LNCaP clone FGC (cell line): ENCODE measurements at regions not wholly inside any gene's neighbourhood (a gene's known extent, or its start where the extent isn't known, plus 50 kb on each side); places are given as distances from the start of the nearest gene placed in this dataset.

ENCODE experiments used
- DNase-seq: peaks from one replicate; pipeline ENCODE4 v3.0.0-alpha.2; 2011; ENCODE audit warnings: low read depth
- H3K4me3 ChIP-seq: 2 replicates; pipeline ENCODE4 v1.5.1; 2011; ENCODE audit warnings: mild to moderate bottlenecking, low read depth, low read length, control low read depth
- TF ChIP-seq, protein P1 (sequence below): IDR thresholded peaks from 2 replicates; pipeline ENCODE4 v1.5.1; 2012; ENCODE audit warnings: mild to moderate bottlenecking; ENCODE audit not compliant: control insufficient read depth, insufficient read depth; ENCODE audit errors: extremely low read depth

DNA sequence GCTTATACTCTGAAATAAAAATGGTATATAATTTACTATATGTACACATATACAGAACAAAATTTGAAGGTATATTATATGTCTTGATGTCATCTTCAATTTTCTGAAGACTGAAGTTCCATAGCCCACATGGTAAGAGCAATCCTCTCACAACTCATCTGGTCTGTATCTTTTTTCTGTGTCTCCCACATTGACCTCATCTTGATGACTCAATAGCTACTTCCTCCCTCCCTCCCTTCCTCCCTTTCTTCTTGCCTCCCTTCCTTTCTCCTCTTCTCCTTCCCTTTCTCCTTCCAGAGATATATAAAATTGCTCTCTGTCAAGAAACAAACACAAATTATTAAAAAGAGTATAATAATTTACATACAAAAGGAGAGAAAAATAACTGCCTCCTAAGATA, 268.5 kb downstream of the SQOR start:
- no peak for DNase-seq
- TF ChIP-seq, protein P1, sequence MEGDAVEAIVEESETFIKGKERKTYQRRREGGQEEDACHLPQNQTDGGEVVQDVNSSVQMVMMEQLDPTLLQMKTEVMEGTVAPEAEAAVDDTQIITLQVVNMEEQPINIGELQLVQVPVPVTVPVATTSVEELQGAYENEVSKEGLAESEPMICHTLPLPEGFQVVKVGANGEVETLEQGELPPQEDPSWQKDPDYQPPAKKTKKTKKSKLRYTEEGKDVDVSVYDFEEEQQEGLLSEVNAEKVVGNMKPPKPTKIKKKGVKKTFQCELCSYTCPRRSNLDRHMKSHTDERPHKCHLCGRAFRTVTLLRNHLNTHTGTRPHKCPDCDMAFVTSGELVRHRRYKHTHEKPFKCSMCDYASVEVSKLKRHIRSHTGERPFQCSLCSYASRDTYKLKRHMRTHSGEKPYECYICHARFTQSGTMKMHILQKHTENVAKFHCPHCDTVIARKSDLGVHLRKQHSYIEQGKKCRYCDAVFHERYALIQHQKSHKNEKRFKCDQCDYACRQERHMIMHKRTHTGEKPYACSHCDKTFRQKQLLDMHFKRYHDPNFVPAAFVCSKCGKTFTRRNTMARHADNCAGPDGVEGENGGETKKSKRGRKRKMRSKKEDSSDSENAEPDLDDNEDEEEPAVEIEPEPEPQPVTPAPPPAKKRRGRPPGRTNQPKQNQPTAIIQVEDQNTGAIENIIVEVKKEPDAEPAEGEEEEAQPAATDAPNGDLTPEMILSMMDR: no peak
- H3K4me3 ChIP-seq: no peak overlapping the region

DNA sequence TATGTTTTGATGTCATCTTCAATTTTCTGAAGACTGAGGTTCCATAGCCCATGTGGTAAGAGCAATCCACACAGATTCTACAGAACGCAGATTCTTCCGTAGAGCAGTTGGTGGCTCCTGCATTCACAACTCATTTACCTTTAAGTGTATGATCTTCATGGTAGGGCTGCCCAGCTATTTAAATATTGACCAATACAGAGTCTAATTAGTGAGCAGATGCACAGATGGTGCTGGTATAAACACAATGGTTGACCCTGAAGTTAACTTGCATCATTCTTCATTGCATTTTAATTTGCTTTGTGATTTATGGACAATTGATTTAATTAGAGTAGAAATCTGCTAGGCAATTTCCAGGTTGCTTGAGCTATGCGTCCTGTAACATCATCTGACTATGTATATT, 269.2 kb downstream of the SQOR start:
- H3K4me3 ChIP-seq: no peak overlapping the region
- TF ChIP-seq, protein P1: no peak
- DNase-seq: no peak

DNA sequence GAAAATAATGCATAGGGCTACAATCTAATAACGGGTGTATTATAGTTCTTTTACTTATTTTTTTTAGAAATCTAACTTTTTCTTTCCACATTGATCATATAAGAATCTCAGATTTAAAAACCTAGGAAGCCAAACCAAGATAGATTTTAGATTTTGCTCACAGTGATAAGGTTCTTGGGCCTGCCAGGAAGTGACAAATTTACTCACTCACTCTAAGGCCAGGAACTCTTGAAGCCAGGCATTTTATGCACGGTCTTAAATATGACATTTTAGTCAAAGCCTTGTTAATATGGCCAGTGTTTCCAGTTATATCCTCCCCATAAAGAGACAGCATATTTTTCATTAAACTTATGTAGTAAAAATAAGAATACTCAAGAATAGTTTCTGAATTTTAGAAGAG, 271.4 kb downstream of the SQOR start:
- H3K4me3 ChIP-seq: no peak overlapping the region
- TF ChIP-seq, protein P1: no peak
- DNase-seq: no peak

DNA sequence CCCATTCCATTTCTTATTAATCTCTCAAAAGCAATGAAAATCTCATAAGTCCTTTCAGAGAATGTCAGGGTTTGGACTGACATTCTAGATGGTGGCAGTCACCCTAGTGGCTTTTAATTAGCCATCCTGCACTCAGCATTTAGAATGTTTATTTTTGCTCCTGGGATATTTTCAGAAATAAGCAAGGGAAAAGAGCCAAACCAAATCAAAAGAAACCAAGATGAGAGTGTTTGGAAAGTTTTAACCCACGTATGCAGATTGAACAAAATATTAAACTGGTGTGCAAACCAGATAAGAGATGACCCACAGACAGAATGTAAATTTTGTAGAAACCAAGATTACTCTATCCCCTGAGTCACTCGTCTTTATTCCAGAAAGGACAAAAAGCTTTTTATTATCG, 275.8 kb downstream of the SQOR start:
- TF ChIP-seq, protein P1: no peak
- H3K4me3 ChIP-seq: no peak overlapping the region
- no peak for DNase-seq

DNA sequence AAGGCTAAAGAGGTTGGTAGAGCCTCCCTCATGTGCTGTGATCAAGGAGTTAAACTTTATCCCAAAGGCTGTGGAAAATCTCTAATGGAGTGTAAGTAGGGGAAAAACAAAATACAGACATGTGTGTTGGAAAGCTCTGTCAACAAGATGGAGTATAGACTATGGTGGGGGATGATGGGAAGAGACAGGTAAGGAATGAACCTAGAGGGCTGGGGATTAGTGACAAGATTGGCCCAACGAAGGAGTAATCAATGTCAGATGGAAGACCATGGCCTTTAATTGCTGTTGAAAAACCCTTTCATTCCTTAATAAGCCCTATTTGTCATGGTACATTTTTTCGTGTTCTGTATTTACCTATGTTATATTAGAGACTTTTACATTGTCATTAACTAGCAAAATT, 278.6 kb downstream of the SQOR start:
- no peak overlapping the region for H3K4me3 ChIP-seq
- no peak for DNase-seq
- TF ChIP-seq, protein P1: no peak

DNA sequence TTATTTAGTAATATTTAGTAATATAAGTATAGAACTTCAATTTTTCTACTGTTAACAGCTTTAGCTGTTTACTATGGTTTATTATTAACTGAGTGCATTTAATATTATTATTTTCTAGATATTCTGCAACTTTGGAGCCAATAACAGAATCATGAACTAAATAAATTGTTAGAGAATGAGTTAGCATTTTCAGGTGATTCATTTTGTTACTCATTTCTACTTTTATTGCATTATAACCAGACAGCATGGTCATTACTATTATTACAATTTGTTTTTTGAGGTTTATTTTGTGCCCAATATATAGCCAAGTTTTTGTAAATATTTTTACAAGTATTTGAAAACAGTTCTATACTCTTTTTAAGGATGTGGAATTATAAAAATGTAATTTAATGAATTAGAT, 279.6 kb downstream of the SQOR start:
- no peak overlapping the region for H3K4me3 ChIP-seq
- TF ChIP-seq, protein P1: no peak
- DNase-seq: no peak

DNA sequence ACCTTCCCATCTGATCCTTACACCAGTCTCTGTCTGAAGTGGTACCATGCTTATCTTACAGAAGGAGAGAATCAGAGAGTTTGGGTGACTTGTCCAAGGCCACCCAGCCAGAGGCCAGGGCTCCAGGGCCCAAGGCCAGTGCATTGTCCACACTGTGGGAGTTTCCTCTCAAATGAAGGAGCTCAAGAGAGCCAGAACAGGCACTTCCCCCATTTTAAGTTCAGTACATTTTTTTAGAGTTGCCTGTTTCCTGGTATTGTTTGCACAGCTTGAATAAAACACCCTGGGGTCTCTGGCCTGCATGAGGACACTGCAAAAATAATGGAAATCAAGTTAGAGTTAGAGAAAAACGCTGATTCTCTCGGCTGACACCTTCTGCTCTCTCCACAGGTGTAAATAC, 284.0 kb downstream of the SQOR start:
- no peak overlapping the region for H3K4me3 ChIP-seq
- DNase-seq: no peak
- TF ChIP-seq, protein P1: no peak
